HCT116 (cell line): ENCODE measurements at regions not wholly inside any gene's neighbourhood (a gene's known extent, or its start where the extent isn't known, plus 50 kb on each side); places are given as distances from the start of the nearest gene placed in this dataset.
"Not testable (repeated sequence)": the region's sequence is repeated elsewhere in the genome, so short reads cannot be mapped to it uniquely, and the experiment has no call there.

Experiments used
- ATAC-seq: fragments of 200-7000 bp; cut with Tn5 transposase; 2 replicates; pipeline ENCODE4 v1.9.1; 2020; ENCODE audit warnings: mild to moderate bottlenecking, moderate library complexity
- BruUV-seq: library from RNA; stranded (reverse); fragments of 400-500 nt; replicated peaks from 2 replicates; lab custom pipeline; 2021; lab: Mats Ljungman, UMichigan
- CTCF ChIA-PET: fragments of 300-600 bp; sonication (Branson Sonifier 250); formaldehyde crosslinking; loops from one replicate; lab custom pipeline; 2021; ENCODE audit warnings: antibody characterized with exemption; lab: Charles Lee
- POLR2A ChIA-PET: fragments of 300-600, 350-600 bp; sonication (Branson Sonifier 250); formaldehyde crosslinking; loops from one replicate; lab custom pipeline; 2021; ENCODE audit warnings: antibody characterized with exemption; lab: Charles Lee
- RAD21 ChIA-PET, 2 experiments: fragments of 300-600 bp; sonication (Branson Sonifier 250); formaldehyde crosslinking; loops; one replicate each; lab custom pipeline; 2023; ENCODE audit warnings: low total read pairs in 2 of 2; ENCODE audit not compliant: uncharacterized antibody in 2 of 2, unreplicated experiment in 2 of 2, low non-redundant PET in 1 of 2; lab: Charles Lee
- DNase-seq: peaks from one replicate; pipeline ENCODE4 v3.0.0-alpha.2; 2010; ENCODE audit warnings: low read depth, low spot score
- H2AFZ ChIP-seq: fragments of 200-600 bp; shearing (Covaris generic), sonication (generic); 2 replicates; pipeline ENCODE4 v1.6.1; 2017; ENCODE audit warnings: low read depth, mixed run types, mixed read lengths, antibody characterized with exemption, low read length; ENCODE audit not compliant: poor library complexity, severe bottlenecking
- H3K27ac ChIP-seq: 2 replicates; pipeline ENCODE4 v1.5.1; 2012; ENCODE audit warnings: low read depth, low read length
- H3K27me3 ChIP-seq: fragments of 200-600 bp; sonication (generic); 2 replicates; pipeline ENCODE4 v1.6.1; 2016; ENCODE audit warnings: mixed run types, low read length, mixed read lengths; ENCODE audit not compliant: insufficient read depth
- H3K36me3 ChIP-seq, 2 experiments: fragments of 200-500 bp in 1 of 2; fragments of 200-600 bp in 1 of 2; sonication (Bioruptor generic) in 1 of 2; sonication (generic) in 1 of 2; 2 replicates each; pipeline versions ENCODE4 v1.5.1 to v1.6.1; 2014 to 2016; ENCODE audit warnings: low read length in 2 of 2, inconsistent platforms in 1 of 2, mixed read lengths in 1 of 2, mixed run types in 1 of 2; ENCODE audit not compliant: insufficient read depth in 2 of 2, control insufficient read depth in 1 of 2
- H3K4me1 ChIP-seq, 2 experiments: fragments of 200-600 bp in 1 of 2; sonication (generic) in 1 of 2; 2 replicates each; pipeline versions ENCODE4 v1.5.1 to v1.6.1; 2012 to 2017; ENCODE audit warnings: low read length in 2 of 2, inconsistent platforms in 1 of 2, mild to moderate bottlenecking in 1 of 2, mixed read lengths in 1 of 2, mixed run types in 1 of 2, moderate library complexity in 1 of 2; ENCODE audit not compliant: insufficient read depth in 2 of 2, control insufficient read depth in 1 of 2
- H3K4me2 ChIP-seq: fragments of 200-600 bp; sonication (generic); 2 replicates; pipeline ENCODE4 v1.6.1; 2017; ENCODE audit warnings: mixed run types, low read length, mixed read lengths
- H3K4me3 ChIP-seq, 2 experiments: fragments of 200-600 bp in 1 of 2; sonication (generic) in 1 of 2; replicated peaks in 1 of 2; 2 replicates each; pipeline ENCODE4 v1.5.1; 2011 to 2016; ENCODE audit warnings: low read length in 2 of 2, control low read depth in 1 of 2, low read depth in 1 of 2, mild to moderate bottlenecking in 1 of 2, mixed read lengths in 1 of 2, mixed run types in 1 of 2
- H3K79me2 ChIP-seq: fragments of 200-600 bp; sonication (generic); 2 replicates; pipeline ENCODE4 v1.6.1; 2017; ENCODE audit warnings: mild to moderate bottlenecking, mixed run types, low read length, moderate library complexity, mixed read lengths; ENCODE audit not compliant: insufficient read depth
- H3K9ac ChIP-seq: fragments of 200-600 bp; sonication (generic); 2 replicates; pipeline ENCODE4 v1.6.1; 2016; ENCODE audit warnings: low read length, mixed read lengths
- H3K9me2 ChIP-seq: fragments of 200-600 bp; sonication (generic), shearing (Covaris generic); 2 replicates; pipeline ENCODE4 v1.6.1; 2017; ENCODE audit warnings: mixed run types, mild to moderate bottlenecking, moderate library complexity; ENCODE audit not compliant: insufficient read depth
- H3K9me3 ChIP-seq, 2 experiments: fragments of 200-500 bp in 1 of 2; fragments of 200-600 bp in 1 of 2; sonication (Bioruptor generic) in 1 of 2; sonication (generic) in 1 of 2; 2 replicates each; pipeline ENCODE4 v1.6.1; 2014 to 2017; ENCODE audit warnings: low read length in 2 of 2, mixed read lengths in 2 of 2, inconsistent platforms in 1 of 2, low read depth in 1 of 2, mild to moderate bottlenecking in 1 of 2, mixed run types in 1 of 2, moderate library complexity in 1 of 2; ENCODE audit not compliant: control insufficient read depth in 1 of 2, insufficient read depth in 1 of 2
- H4K20me1 ChIP-seq: fragments of 200-600 bp; sonication (generic), shearing (Covaris generic); 2 replicates; pipeline ENCODE4 v1.6.1; 2017; ENCODE audit warnings: mixed run types, mild to moderate bottlenecking, moderate library complexity; ENCODE audit not compliant: insufficient read depth
- CBX3 ChIP-seq: IDR thresholded peaks from 2 replicates; pipeline ENCODE4 v1.6.1; 2012; ENCODE audit warnings: low read depth
- CEBPB ChIP-seq: IDR thresholded peaks from 2 replicates; pipeline ENCODE4 v1.6.1; 2012; ENCODE audit warnings: low read depth
- POLR2A ChIP-seq: IDR thresholded peaks from 2 replicates; pipeline ENCODE4 v1.7.0; 2011; ENCODE audit warnings: borderline replicate concordance; ENCODE audit not compliant: insufficient read depth, insufficient read length; ENCODE audit errors: extremely low read depth
- POLR2AphosphoS5 ChIP-seq: IDR thresholded peaks from 2 replicates; pipeline ENCODE4 v1.6.1; 2011; ENCODE audit warnings: mild to moderate bottlenecking, low read depth, low read length, moderate library complexity
- RAD21 ChIP-seq: IDR thresholded peaks from 2 replicates; pipeline ENCODE4 v1.6.1; 2012; ENCODE audit warnings: low read depth, mild to moderate bottlenecking
- SRF ChIP-seq: IDR thresholded peaks from 2 replicates; pipeline ENCODE4 v1.6.1; 2012; ENCODE audit warnings: low read depth
- TCF7L2 ChIP-seq: IDR thresholded peaks from 2 replicates; pipeline ENCODE4 v1.7.0; 2011; ENCODE audit warnings: borderline replicate concordance, inconsistent platforms; ENCODE audit not compliant: insufficient read depth, insufficient read length; ENCODE audit errors: extremely low read depth
- YY1 ChIP-seq: IDR thresholded peaks from 2 replicates; pipeline ENCODE4 v1.6.1; 2011; ENCODE audit warnings: low read length, low read depth, moderate library complexity, mild to moderate bottlenecking; ENCODE audit not compliant: insufficient replicate concordance; ENCODE audit errors: extremely low read depth
- intact Hi-C: fragments of 100-400 bp; cut with micrococcal nuclease; formaldehyde crosslinking; loops from 2 replicates; pipeline ENCODE4 v1.10.0; 2022
- TF ChIP-seq, protein P1 (sequence below): IDR thresholded peaks from 2 replicates; pipeline ENCODE4 v1.6.1; 2012; ENCODE audit warnings: low read depth
- TF ChIP-seq, protein P2 (sequence below), 3 experiments: fragments of 200-600 bp in 1 of 3; sonication (generic) in 1 of 3; IDR thresholded peaks in 2 of 3; conservative IDR thresholded peaks in 1 of 3; 2 replicates each; pipeline ENCODE4 v1.5.1; 2012 to 2017; ENCODE audit warnings: low read depth in 2 of 3, low read length in 2 of 3, antibody characterized with exemption in 1 of 3, borderline replicate concordance in 1 of 3, control low read depth in 1 of 3, mild to moderate bottlenecking in 1 of 3, mixed read lengths in 1 of 3, mixed run types in 1 of 3, moderate library complexity in 1 of 3; ENCODE audit not compliant: insufficient read depth in 1 of 3
- TF ChIP-seq, protein P3 (sequence below): IDR thresholded peaks from 2 replicates; pipeline ENCODE4 v1.6.1; 2012

DNA sequence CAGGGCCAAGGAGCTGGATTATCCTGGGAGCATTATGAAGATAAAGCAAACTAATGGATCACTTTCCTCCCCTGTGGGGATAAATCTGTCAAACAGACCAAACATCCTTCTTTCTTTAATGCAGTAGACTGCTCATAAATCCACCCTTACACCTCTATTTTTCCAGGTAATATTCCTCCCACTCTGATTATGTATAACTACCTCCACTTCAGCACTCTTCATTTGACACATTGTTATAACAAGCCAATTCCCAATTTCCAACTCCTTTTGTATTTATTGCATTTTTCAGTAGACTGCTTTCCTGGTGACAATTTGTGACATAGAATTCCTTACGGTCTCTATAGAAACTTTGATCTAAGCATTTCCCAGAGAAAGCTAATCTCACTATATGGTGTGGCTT is 115.0 kb upstream of the PRKG2 start (continued):
- no peak for TF ChIP-seq TCF7L2

DNA sequence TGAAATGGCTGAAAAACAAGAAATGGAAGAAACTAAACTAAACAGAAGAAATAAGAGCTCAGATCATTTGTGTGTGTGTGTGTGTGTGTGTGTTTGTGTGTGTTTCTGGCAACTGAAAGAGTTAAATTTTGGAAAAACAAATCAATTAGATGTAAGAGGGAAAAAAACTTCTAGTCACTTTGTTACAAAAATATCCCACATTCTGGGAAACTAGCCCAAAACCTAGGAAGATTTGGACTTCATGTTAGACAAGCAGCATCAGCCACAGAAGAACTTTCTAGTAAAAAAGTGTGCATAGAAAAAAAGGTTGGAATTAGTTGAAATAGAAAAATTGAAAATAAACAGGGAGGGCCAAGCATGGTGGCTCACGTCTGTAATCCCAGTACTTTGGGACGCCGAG is 111.6 kb upstream of the PRKG2 start:
- H3K36me3 ChIP-seq: no peaks in the 10 kb centered on the region
- no TSS peak for BruUV-seq
- RAD21 ChIA-PET: no interaction called here

DNA sequence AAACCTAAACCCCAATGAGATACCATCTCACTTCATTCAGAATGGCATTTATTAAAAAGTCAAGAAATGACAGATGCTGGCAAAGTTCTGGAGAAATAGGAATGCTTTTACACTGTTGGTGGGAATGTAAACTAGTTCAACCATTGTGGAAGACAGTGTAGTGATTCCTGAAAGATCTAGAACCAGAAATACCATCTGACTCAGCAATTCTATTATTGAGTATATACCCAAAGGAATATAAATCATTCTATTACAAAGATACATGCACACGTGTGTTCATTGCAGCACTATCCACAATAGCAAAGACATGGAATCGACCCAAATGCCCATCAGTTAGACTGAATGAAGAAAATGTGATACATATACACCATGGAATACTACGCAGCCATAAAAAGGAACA is 109.6 kb upstream of the PRKG2 start:
- H3K36me3 ChIP-seq, H3K4me3 ChIP-seq, H3K4me2 ChIP-seq, H3K9me2 ChIP-seq, H3K9ac ChIP-seq, H3K79me2 ChIP-seq, H2AFZ ChIP-seq, H3K27ac ChIP-seq, H4K20me1 ChIP-seq, H3K9me3 ChIP-seq, RAD21 ChIA-PET, ATAC-seq, BruUV-seq, intact Hi-C loops, CTCF ChIA-PET, POLR2A ChIA-PET, DNase-seq, H3K4me1 ChIP-seq: not testable (repeated sequence)
- H3K27me3 ChIP-seq: peaks cover 24% of the 10 kb centered on the region

More for the DNA sequence above, 111.6 kb upstream of the PRKG2 start:
- Histone ChIP-seq H3K9me3 (no peaks in the 10 kb centered on the region), H3K9ac (no peak overlapping the region), H3K4me3 (no peak overlapping the region), H4K20me1 (no peaks in the 10 kb centered on the region), H3K27ac (no peak overlapping the region), H3K4me1 (no peaks in the 10 kb centered on the region), H3K79me2 (no peaks in the 10 kb centered on the region), H3K9me2 (no peaks in the 10 kb centered on the region), H2AFZ (no peak overlapping the region), H3K27me3 (0 out of 2 replicates have a peak, but pooled peaks cover 11% of the 10 kb centered on the region), H3K4me2 (no peak overlapping the region)
- no peak for ATAC-seq
- TF ChIP-seq CEBPB (no peak), SRF (no peak), RAD21 (no peak), YY1 (no peak), CBX3 (no peak), POLR2A (no peak), POLR2AphosphoS5 (no peak)
- TF ChIP-seq, protein P1, sequence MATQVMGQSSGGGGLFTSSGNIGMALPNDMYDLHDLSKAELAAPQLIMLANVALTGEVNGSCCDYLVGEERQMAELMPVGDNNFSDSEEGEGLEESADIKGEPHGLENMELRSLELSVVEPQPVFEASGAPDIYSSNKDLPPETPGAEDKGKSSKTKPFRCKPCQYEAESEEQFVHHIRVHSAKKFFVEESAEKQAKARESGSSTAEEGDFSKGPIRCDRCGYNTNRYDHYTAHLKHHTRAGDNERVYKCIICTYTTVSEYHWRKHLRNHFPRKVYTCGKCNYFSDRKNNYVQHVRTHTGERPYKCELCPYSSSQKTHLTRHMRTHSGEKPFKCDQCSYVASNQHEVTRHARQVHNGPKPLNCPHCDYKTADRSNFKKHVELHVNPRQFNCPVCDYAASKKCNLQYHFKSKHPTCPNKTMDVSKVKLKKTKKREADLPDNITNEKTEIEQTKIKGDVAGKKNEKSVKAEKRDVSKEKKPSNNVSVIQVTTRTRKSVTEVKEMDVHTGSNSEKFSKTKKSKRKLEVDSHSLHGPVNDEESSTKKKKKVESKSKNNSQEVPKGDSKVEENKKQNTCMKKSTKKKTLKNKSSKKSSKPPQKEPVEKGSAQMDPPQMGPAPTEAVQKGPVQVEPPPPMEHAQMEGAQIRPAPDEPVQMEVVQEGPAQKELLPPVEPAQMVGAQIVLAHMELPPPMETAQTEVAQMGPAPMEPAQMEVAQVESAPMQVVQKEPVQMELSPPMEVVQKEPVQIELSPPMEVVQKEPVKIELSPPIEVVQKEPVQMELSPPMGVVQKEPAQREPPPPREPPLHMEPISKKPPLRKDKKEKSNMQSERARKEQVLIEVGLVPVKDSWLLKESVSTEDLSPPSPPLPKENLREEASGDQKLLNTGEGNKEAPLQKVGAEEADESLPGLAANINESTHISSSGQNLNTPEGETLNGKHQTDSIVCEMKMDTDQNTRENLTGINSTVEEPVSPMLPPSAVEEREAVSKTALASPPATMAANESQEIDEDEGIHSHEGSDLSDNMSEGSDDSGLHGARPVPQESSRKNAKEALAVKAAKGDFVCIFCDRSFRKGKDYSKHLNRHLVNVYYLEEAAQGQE: no peak
- TF ChIP-seq, protein P2, sequence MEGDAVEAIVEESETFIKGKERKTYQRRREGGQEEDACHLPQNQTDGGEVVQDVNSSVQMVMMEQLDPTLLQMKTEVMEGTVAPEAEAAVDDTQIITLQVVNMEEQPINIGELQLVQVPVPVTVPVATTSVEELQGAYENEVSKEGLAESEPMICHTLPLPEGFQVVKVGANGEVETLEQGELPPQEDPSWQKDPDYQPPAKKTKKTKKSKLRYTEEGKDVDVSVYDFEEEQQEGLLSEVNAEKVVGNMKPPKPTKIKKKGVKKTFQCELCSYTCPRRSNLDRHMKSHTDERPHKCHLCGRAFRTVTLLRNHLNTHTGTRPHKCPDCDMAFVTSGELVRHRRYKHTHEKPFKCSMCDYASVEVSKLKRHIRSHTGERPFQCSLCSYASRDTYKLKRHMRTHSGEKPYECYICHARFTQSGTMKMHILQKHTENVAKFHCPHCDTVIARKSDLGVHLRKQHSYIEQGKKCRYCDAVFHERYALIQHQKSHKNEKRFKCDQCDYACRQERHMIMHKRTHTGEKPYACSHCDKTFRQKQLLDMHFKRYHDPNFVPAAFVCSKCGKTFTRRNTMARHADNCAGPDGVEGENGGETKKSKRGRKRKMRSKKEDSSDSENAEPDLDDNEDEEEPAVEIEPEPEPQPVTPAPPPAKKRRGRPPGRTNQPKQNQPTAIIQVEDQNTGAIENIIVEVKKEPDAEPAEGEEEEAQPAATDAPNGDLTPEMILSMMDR (IDR thresholded peaks at IDR 0.05 in 2 of 3, conservative IDR thresholded peaks at IDR 0.05 in 1 of 3; ENCODE audit: borderline replicate concordance in 1 of 3, insufficient read depth in 1 of 3, low read depth in 2 of 3, low read length in 2 of 3): no peak
- TF ChIP-seq, protein P3, sequence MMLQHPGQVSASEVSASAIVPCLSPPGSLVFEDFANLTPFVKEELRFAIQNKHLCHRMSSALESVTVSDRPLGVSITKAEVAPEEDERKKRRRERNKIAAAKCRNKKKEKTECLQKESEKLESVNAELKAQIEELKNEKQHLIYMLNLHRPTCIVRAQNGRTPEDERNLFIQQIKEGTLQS: no peak
- CTCF ChIA-PET: no interaction called here
- intact Hi-C loops: no loop called here
- POLR2A ChIA-PET: no interaction called here
- DNase-seq: no peak
